Neutrophil (primary cell): ENCODE measurements at regions not wholly inside any gene's neighbourhood (a gene's known extent, or its start where the extent isn't known, plus 50 kb on each side); places are given as distances from the start of the nearest gene placed in this dataset.

Experiments used
- H3K27ac ChIP-seq: fragments of 200-600 bp; sonication (generic); 2 replicates; pipeline ENCODE4 v1.5.1; 2016; ENCODE audit warnings: mild to moderate bottlenecking, moderate library complexity
- H3K27me3 ChIP-seq: fragments of 200-600 bp; sonication (generic); 2 replicates; pipeline ENCODE4 v1.6.0; 2016; ENCODE audit warnings: mild to moderate bottlenecking
- H3K36me3 ChIP-seq: fragments of 200-600 bp; sonication (generic); 2 replicates; pipeline ENCODE4 v1.5.1; 2017
- H3K4me1 ChIP-seq, 2 experiments: fragments of 200-600 bp in 1 of 2; sonication (generic) in 1 of 2; 1 replicate in 1 of 2; 2 replicates in 1 of 2; pipeline versions ENCODE4 v1.5.1 to v1.6.1; 2013 to 2016; ENCODE audit warnings: low read depth in 1 of 2, low read length in 1 of 2, mild to moderate bottlenecking in 1 of 2, moderate library complexity in 1 of 2; ENCODE audit not compliant: control insufficient read depth in 1 of 2, insufficient read depth in 1 of 2
- H3K4me3 ChIP-seq, 2 experiments: fragments of 200-600 bp in 1 of 2; sonication (generic) in 1 of 2; 1 replicate in 1 of 2; 2 replicates in 1 of 2; pipeline ENCODE4 v1.5.1; 2013 to 2016; ENCODE audit warnings: low read depth in 1 of 2, low read length in 1 of 2, mild to moderate bottlenecking in 1 of 2, moderate library complexity in 1 of 2
- H3K9me3 ChIP-seq: fragments of 200-600 bp; sonication (generic); 2 replicates; pipeline ENCODE4 v1.5.1; 2016
- CTCF ChIP-seq: fragments of 200-600 bp; sonication (generic); IDR thresholded peaks from 2 replicates; pipeline ENCODE4 v1.5.1; 2016; ENCODE audit warnings: antibody characterized with exemption

- H3K4me1 ChIP-seq = no peaks in the 10 kb centered on the region
These were observed 392.2 kb upstream of the CELF2 start for GRCh38 chr10:10625491-10625890.

GRCh38 chr10:10626734-10627133 is 390.9 kb upstream of the CELF2 start:
- Histone ChIP-seq H3K27ac (no peak overlapping the region), H3K4me3 (no peak overlapping the region), H3K4me1 (no peaks in the 10 kb centered on the region), H3K36me3 (no peaks in the 10 kb centered on the region), H3K9me3 (no peaks in the 10 kb centered on the region), H3K27me3 (peaks cover 6% of the 10 kb centered on the region)
- TF ChIP-seq CTCF = no peak

More at GRCh38 chr10:10625491-10625890, 392.2 kb upstream of the CELF2 start:
- H3K9me3 ChIP-seq = no peaks in the 10 kb centered on the region
- no peak for TF ChIP-seq CTCF
- peaks cover 5% of the 10 kb centered on the region for H3K27me3 ChIP-seq
- no peaks in the 10 kb centered on the region for H3K36me3 ChIP-seq
- no peak overlapping the region for H3K27ac ChIP-seq
- H3K4me3 ChIP-seq = no peak overlapping the region

- no peaks in the 10 kb centered on the region for H3K36me3 ChIP-seq
- no peak overlapping the region for H3K27ac ChIP-seq
- H3K4me1 ChIP-seq = no peaks in the 10 kb centered on the region
- no peak for TF ChIP-seq CTCF
- no peak overlapping the region for H3K4me3 ChIP-seq
- H3K9me3 ChIP-seq = no peaks in the 10 kb centered on the region
- peaks cover 6% of the 10 kb centered on the region for H3K27me3 ChIP-seq
These were observed 390.3 kb upstream of the CELF2 start for GRCh38 chr10:10627414-10627813.

DNA sequence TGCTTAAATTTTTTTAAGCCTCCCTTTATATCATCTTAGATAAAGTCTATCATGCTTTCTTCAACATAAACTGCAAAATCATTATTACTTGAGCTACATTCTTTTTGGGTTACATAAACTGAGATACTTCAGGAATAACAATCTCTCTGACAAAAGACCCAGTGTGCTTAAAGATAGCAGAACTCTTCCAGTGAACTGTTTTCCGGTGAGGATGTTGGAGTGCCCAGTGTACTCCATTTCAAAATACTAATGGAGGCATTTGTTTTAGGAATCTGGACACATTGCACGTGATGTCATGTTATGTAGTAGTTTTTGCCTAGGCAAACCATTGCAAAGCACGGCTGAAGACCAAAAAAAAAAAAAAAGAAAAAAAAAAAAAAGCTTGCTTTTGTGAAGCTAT is 388.2 kb upstream of the CELF2 start:
- peaks cover 6% of the 10 kb centered on the region for H3K27me3 ChIP-seq
- TF ChIP-seq CTCF = no peak
- H3K27ac ChIP-seq = no peak overlapping the region
- H3K9me3 ChIP-seq = no peaks in the 10 kb centered on the region
- H3K4me3 ChIP-seq = no peak overlapping the region
- H3K36me3 ChIP-seq = no peaks in the 10 kb centered on the region
- H3K4me1 ChIP-seq = no peaks in the 10 kb centered on the region

DNA sequence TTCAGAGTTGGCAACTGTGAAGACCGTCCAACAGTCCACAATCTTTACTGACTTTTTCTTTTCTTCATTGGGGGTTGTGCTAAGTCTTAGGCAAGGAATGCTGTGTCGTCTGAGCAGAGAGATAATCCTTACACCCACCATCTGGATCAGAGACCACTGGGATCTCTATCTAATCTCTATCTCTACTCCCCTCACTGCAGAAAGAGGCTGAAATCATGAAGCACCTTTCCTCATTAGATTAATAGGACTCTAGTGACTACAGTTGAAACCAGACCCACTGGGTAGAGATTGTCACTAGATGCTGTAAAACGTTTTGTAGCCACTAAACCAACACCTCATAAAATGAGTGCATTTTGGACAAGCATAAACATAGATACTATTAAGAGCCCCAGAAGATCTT is 387.4 kb upstream of the CELF2 start:
- H3K27ac ChIP-seq = no peak overlapping the region
- H3K36me3 ChIP-seq = no peaks in the 10 kb centered on the region
- no peaks in the 10 kb centered on the region for H3K9me3 ChIP-seq
- H3K4me3 ChIP-seq = no peak overlapping the region
- no peak for TF ChIP-seq CTCF
- H3K27me3 ChIP-seq = peaks cover 6% of the 10 kb centered on the region
- no peaks in the 10 kb centered on the region for H3K4me1 ChIP-seq

- H3K4me3 ChIP-seq = no peak overlapping the region
- H3K27ac ChIP-seq = no peak overlapping the region
- no peaks in the 10 kb centered on the region for H3K9me3 ChIP-seq
- no peaks in the 10 kb centered on the region for H3K36me3 ChIP-seq
- peaks cover 6% of the 10 kb centered on the region for H3K27me3 ChIP-seq
- no peaks in the 10 kb centered on the region for H3K4me1 ChIP-seq
- no peak for TF ChIP-seq CTCF
These were observed 386.9 kb upstream of the CELF2 start for GRCh38 chr10:10630782-10631181.
